ENCODE measurements at regions not wholly inside any gene's neighbourhood (a gene's known extent, or its start where the extent isn't known, plus 50 kb on each side); places are given as distances from the start of the nearest gene placed in this dataset.

DNA sequence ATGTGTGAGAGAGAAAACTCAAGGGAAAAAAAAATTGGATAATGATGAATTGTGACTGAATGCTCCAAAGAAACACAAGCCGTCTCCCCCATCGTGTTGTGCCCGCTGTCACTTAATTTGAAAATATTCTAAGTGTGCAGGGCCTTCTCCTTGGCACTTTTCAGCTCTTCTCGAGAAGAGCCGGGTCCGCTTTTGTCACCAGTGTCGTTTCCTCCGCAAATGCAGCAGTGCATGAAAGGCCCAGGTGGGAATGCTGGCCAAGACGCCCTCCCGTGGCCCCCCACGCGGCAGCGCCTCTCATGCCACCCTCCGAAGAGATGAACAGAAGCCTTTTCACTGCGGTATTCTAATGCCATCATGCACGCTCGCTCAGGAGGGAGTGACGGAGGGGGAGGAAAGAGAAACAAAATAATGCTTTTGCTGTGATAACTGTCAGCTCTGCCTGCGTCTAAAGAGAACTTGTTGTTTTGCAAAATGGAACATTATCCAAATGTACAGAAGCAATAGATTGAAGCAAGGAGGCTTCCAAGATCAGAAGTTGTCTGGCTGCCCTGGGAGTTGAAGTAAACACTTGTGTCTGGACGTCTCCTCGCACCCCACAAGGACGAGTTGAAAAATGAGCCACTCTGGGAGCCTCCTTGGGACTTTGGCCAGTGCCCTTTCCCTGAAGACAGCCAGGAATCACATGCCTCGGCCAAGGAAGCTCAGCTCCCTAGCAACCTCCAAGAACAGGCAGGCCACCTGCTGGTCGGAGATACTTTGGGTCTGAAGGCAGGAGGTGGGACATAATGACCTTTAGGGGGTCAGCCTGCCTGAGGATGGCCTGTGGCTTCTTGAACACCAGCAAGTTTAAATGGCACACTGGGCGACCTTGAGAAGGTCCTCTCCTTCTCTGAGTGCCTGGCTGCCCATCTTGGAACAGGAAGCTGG is 166.1 kb upstream of the ZC3H12A start:
- H3K36me3 ChIP-seq: no peaks in the 10 kb centered on the region
- H3K4me1 ChIP-seq: no peaks in the 10 kb centered on the region
- no peak for DNase-seq
- no peak overlapping the region for H3K4me3 ChIP-seq (ENCODE audit: low read depth, low read length)
- H3K9me3 ChIP-seq: no peaks in the 10 kb centered on the region
- TF ChIP-seq, protein P1, sequence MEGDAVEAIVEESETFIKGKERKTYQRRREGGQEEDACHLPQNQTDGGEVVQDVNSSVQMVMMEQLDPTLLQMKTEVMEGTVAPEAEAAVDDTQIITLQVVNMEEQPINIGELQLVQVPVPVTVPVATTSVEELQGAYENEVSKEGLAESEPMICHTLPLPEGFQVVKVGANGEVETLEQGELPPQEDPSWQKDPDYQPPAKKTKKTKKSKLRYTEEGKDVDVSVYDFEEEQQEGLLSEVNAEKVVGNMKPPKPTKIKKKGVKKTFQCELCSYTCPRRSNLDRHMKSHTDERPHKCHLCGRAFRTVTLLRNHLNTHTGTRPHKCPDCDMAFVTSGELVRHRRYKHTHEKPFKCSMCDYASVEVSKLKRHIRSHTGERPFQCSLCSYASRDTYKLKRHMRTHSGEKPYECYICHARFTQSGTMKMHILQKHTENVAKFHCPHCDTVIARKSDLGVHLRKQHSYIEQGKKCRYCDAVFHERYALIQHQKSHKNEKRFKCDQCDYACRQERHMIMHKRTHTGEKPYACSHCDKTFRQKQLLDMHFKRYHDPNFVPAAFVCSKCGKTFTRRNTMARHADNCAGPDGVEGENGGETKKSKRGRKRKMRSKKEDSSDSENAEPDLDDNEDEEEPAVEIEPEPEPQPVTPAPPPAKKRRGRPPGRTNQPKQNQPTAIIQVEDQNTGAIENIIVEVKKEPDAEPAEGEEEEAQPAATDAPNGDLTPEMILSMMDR (IDR thresholded peaks at IDR 0.05; ENCODE audit: low read depth, low read length): no peak
- no peaks in the 10 kb centered on the region for H3K27me3 ChIP-seq

DNA sequence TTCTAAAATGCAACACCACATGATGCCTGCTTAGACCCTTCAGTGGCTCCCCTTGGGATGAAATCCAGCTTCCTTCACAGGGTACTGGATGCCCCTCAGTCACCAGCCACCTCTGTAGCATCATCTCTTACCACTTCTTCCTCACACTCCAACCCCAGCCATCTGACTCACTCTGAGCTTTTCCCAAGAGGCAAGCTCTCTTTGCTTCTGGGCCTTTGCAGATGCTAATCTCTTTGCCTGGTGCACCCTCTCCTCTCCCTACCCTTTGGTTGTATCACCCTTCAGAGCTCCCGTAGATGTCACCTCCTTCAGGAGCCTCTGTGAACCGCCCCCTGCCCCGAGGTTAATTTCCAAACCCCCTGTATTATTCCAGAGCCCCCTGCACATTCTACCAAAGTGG is 164.8 kb upstream of the ZC3H12A start:
- no peaks in the 10 kb centered on the region for H3K9me3 ChIP-seq
- no peaks in the 10 kb centered on the region for H3K36me3 ChIP-seq
- H3K27me3 ChIP-seq: no peaks in the 10 kb centered on the region
- TF ChIP-seq, protein P1 (IDR thresholded peaks at IDR 0.05; ENCODE audit: low read depth, low read length): no peak
- H3K4me3 ChIP-seq (ENCODE audit: low read depth, low read length): no peak overlapping the region
- peak; percentile 18 for DNase-seq
- H3K4me1 ChIP-seq: no peaks in the 10 kb centered on the region

DNA sequence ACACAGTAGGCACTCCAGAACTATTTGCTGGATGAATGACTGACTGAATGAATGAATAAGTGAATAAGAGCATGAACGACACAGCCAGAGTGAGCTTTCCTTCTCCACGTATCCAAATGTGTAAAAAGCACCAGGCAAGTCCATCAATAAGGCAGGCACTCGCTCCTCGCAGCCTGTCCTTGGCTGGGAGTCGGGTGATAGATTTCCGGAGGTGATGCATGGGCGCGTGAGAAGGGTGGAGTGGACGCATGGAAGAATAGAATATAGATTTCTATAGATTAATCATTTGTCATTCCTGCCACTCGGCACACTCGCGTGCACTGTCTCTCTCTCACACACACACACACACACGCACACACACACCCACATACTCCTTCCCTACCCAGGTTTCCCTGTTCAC is 164.3 kb upstream of the ZC3H12A start:
- no peak for DNase-seq
- Histone ChIP-seq H3K4me3 (ENCODE audit: low read depth, low read length) (no peak overlapping the region), H3K27me3 (no peaks in the 10 kb centered on the region), H3K36me3 (no peaks in the 10 kb centered on the region), H3K4me1 (no peaks in the 10 kb centered on the region), H3K9me3 (no peaks in the 10 kb centered on the region)
- TF ChIP-seq, protein P1 (IDR thresholded peaks at IDR 0.05; ENCODE audit: low read depth, low read length): no peak

DNA sequence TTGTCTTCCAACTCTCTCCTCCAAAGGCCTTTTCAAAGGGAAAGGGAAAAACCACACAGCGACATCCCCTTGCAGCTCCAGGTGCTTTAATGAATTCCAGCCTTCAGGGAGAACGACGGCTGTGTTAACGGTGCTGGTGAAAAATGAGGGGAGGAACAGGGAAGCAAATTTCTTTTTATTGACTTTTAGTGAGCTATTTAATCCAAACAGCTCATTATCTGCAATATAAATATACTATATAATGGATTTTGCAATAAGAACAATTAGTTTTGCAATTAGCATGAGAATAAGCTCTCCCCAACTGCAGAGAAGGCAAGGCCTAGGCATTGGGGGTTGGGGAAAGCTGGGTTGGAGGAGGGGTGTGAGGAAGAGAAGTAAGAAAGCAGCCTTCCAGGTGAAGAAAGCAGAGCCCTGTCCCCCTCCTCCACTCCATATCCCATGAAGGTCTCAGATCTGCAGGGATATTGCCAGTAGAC is 159.0 kb upstream of the ZC3H12A start:
- Histone ChIP-seq H3K36me3 (no peaks in the 10 kb centered on the region), H3K4me3 (ENCODE audit: low read depth, low read length) (no peak overlapping the region), H3K9me3 (no peaks in the 10 kb centered on the region), H3K27me3 (no peaks in the 10 kb centered on the region), H3K4me1 (no peaks in the 10 kb centered on the region)
- TF ChIP-seq, protein P1 (IDR thresholded peaks at IDR 0.05; ENCODE audit: low read depth, low read length): no peak
- no peak for DNase-seq

DNA sequence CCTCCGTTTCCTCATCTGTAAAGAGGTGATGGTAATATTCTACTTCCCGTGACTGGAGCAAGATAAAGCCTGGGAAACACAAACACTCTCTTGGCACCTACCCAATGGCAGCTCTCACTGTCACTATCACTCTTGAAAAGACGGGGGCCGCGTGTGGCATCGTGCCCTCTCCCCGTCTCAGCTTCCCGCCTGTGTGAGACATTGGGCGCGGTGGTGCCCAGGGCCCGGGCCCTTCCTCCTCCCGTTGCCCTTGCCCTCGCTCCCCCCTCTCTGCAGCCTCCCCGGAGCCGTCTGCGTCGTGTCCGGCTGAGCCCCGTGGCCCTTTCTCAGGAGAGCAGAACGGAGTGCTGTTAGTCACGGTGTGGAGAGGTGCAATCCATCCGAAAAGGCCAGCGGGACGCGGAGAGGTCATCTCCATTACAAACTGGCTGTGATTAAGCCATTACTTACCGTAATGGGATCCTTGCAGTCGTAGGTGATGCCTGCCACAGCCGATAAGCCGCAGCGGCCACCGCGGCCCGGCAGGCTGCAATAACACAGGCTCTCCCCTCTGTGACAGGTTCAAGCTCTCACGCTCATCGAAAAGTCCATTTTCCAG is 156.4 kb upstream of the ZC3H12A start:
- no peak for DNase-seq
- no peaks in the 10 kb centered on the region for H3K36me3 ChIP-seq
- peak overlapping the region; percentile 44 for H3K4me3 ChIP-seq (ENCODE audit: low read depth, low read length)
- H3K27me3 ChIP-seq: no peaks in the 10 kb centered on the region
- no peaks in the 10 kb centered on the region for H3K4me1 ChIP-seq
- TF ChIP-seq, protein P1 (IDR thresholded peaks at IDR 0.05; ENCODE audit: low read depth, low read length): no peak
- no peaks in the 10 kb centered on the region for H3K9me3 ChIP-seq

DNA sequence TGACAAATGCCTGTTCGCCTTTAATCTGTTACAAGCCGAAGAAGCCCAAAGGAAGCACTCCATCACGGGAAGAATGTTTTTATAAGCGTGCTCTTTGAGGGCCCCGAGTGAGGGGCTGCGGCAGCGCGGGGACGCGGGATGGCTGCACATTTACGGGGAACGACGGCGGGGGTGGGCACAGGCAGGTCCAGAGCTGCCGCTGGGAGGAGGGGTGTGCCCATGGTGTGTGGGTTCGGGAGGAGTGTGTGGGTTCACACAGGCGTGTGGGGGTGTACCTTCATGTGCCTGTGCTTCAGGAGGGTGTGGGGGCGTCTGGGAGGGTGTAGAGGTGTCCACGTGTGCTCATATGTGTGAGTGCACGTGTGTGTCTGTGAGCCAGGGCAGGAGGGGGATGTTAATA is 155.9 kb upstream of the ZC3H12A start:
- H3K4me1 ChIP-seq: no peaks in the 10 kb centered on the region; the same call in 1 of the 2 replicates
- no peaks in the 10 kb centered on the region for H3K27me3 ChIP-seq

More for the DNA sequence above, 155.9 kb upstream of the ZC3H12A start:
- no peaks in the 10 kb centered on the region for H3K9me3 ChIP-seq
- TF ChIP-seq, protein P1 (IDR thresholded peaks at IDR 0.05; ENCODE audit: low read depth, low read length): no peak
- H3K36me3 ChIP-seq: no peaks in the 10 kb centered on the region
- no peak for DNase-seq
- peak overlapping the region; percentile 44 for H3K4me3 ChIP-seq (ENCODE audit: low read depth, low read length)
